DMS153 treated with DMSO at 0.1 percent for 48 hours (cell line): ENCODE measurements at regions not wholly inside any gene's neighbourhood (a gene's known extent, or its start where the extent isn't known, plus 50 kb on each side); places are given as distances from the start of the nearest gene placed in this dataset.
"Not testable (repeated sequence)": the region's sequence is repeated elsewhere in the genome, so short reads cannot be mapped to it uniquely, and the experiment has no call there.

Experiments
- DNase-seq: peaks from one replicate; lab custom pipeline; 2025; ENCODE audit not compliant: unreplicated experiment; lab: John Stamatoyannopoulos, UW

DNA sequence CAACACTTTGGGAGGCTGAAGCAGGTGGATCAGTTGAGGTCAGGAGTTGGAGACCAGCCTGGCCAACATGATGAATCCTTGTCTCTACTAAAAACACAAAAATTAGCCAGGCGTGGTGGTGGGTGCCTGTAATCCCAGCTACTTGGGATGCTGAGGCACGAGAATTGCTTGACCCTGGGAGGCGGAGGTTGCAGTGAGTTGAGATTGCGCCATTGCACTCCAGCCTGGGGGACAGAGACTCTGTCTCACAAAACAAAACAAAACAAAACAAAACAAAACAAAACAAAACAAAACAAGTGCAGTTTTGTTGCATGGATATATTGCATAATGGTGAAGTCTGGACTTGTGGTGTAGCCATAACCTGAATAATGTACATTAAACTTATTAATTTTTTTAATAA lies 133.6 kb upstream of the ZNF217 start:
- DNase-seq: not testable (repeated sequence)

DNA sequence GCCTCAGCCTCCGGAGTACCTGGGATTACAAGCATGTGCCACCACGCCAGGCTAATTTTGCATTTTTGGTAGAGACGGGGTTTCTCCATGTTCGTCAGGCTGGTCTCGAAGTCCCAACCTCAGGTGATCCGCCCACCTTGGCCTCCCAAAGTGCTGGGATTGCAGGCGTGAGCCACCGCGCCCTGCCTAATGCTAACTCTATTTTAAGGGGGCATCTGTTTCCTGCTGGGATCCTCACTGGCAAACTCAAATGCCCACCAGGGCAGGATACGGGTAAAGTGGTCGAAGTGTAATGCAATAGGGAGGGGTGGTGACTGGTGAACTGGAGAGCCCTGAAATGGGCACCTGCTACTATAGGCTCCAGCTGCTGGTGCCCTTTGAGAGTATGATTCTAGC lies 131.9 kb upstream of the ZNF217 start:
- no peak for DNase-seq

DNA sequence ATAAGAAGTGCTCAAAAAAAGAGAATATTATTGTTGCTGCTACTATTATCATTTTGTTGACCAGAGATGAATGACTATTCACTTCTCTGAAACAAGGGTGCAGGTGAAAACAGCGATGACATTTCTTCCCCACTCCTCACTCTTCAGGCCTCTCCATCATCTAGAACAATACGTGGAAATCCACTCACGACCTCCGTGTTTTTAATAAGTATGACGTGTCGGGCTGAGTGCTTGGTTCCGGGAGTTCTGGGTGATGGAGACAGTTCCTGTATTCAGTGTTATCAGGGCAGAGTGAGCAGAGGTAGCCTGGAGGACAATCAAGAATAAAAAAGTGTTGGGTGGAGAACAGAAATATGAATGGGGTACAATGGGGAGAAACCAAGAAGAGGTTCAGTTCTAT lies 130.0 kb upstream of the ZNF217 start:
- DNase-seq: no peak

DNA sequence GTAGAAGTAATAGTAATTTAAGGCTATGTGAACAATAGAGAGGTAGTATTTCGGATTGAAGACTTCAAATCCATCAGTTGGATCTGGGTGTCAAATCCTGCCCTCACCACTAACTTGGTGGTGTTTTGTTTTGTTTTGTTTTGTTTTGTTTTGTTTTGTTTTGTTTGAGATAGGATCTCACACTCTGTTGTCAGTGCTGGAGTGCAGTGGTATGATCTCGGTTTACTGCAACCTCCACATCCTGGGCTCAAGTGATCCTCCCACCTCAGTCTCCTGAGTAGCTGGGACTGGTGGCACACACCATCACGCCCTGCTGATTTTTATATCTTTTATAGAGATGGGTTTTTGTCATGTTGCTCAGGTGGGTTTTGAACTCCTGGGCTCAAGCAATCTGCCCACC lies 129.4 kb upstream of the ZNF217 start:
- DNase-seq: no peak

DNA sequence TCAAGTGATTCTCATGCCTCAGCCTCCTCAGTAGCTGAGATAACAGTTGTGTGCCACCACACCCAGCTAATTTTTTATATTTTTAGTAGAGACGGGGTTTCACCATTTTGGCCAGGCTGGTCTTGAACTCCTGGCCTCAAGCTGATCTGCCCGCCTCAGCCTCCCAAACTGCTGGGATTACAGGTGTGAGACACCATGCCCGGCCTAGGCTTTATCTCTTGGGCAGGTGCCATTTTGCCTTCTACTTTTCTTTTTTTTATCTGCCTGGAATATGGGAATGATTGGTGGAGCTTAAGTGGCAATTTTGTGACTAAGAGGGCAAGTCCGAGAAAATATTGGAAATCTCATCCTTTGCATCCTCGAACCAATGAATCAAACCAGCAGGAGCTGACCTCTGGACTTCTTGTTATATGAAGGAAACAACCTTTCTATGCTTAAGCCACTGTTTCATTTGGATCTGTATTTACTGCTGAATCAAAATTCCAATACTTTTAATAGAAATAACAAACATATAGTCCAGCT lies 128.9 kb upstream of the ZNF217 start:
- no peak for DNase-seq

DNA sequence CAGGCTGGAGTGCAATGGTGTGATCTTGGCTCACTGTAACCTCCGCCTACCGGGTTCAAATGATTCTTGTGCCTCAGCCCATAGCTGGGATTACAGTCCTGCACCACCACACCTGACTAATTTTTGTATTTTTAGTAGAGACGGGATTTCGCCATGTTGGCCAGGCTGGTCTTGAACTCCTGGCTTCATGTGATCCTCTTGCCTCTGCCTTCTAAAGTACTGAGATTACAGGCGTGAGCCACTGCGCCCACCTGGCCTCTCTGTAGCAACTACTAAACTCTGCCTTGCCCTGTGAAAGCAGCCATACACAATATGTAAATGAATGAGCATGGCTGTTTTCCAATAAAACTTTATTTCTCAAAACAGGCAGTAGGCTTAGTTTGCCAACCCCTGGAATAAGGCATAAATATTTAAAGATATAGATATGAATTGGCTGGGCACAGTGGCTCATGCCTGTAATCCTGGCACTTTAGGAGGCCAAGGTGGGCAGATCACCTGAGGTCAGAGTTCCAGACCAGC lies 127.9 kb upstream of the ZNF217 start:
- DNase-seq: not testable (repeated sequence)

DNA sequence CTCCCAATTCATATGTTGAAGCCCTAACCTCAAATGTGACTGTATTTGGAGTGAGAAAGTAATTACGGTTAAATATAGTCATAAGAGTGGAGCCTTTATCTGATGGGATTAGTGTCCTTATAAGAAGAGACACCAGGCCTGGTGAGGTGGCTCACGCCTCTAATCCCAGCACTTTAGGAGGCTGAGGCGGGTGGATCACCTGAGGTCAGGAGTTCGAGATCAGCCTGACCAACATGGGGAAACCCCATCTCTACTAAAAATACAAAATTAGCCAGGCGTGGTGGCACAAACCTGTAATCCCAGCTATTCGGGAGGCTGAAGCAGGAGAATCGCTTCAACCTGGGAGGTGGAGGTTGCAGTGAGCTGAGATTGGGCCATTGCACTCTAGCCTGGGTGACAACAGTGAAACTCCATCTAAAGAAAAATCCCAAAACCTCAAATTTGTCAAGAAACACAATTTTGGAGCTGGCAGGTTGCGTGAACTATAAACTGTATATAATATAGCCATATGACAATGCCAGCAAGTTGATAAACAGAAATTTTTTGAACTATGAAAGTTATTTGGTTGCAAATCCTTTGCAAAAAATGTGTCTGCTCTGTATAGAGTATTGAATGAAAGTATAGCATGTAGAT lies 125.6 kb upstream of the ZNF217 start:
- not testable (repeated sequence) for DNase-seq

DNA sequence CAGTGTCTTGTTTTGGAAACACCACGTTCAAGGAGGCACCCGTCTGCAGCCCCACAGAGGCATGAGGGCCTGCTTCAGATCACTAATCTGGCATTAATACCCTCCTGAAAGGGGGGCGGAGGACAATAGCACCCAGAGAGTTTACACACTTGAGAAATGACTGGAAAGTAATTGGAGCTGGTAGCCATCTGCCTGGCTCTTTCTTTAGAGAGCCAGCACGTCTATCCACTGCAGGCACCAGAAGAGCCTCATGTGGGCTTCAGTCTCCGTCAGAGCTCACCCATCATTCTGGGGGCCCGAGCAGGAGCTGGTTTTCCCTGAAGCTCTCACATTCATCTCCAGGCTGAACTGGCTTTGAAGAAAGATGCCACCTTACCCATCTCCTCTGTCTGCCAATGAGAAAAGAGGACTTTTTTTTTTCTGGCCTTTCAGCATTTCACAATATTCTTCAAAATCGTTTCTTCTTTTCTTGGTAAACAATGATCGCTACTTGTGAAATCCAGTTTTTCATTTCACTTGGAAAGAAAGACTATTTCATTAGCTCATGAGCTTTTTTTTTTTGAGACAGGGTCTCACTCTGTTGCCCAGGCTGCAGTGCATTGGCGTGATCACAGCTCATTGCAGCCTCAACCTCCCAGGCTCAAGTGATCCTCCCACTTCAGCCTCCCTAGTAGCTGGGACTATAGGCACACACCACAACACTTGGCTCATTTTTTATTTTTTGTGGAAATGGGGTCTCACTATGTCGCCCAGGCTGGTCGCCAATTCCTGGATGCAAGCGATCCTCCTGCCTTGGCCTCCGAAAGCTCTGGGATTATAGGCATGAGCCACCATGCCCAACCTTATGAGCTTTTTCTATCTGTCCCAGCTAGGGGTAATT lies 124.7 kb upstream of the ZNF217 start:
- DNase-seq: no peak

DNA sequence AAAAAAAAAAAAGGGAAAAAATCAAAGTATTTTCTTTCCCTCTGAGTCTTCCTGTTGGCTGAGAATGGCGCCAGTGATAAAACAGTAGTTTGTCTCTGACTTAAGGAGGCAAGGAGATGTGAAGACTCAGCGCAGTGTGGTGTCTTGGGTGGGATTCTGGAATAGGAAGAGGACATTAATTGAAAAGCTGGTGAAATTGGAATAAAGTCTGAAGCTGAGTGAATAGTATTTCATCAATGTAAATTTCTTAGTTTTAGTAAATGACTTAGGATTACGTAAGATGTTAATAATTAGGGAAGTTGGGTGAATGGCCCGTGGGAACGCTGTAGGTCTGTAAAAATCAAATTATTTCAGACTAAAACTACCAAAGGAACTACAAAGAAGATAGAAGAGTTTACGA lies 122.8 kb upstream of the ZNF217 start:
- no peak for DNase-seq

DNA sequence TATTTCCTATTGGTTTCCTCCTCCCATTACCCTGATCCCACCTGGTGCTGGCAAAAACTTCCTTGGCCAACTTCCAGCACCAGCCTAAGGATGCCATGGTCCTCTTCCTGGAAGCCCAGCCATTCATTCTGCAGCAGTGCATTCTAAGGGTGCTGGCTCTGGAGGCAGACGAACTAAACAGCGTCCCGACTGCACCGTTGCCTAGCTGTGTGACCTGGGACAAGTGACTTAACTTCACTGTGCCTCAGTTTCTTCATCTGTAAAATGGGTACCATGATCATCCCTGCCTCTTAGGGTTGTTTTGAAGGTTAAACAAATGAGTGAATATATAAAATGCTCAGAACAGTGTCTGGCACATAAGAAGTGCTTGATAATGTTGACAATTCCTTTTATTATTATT lies 120.9 kb upstream of the ZNF217 start:
- DNase-seq: no peak

DNA sequence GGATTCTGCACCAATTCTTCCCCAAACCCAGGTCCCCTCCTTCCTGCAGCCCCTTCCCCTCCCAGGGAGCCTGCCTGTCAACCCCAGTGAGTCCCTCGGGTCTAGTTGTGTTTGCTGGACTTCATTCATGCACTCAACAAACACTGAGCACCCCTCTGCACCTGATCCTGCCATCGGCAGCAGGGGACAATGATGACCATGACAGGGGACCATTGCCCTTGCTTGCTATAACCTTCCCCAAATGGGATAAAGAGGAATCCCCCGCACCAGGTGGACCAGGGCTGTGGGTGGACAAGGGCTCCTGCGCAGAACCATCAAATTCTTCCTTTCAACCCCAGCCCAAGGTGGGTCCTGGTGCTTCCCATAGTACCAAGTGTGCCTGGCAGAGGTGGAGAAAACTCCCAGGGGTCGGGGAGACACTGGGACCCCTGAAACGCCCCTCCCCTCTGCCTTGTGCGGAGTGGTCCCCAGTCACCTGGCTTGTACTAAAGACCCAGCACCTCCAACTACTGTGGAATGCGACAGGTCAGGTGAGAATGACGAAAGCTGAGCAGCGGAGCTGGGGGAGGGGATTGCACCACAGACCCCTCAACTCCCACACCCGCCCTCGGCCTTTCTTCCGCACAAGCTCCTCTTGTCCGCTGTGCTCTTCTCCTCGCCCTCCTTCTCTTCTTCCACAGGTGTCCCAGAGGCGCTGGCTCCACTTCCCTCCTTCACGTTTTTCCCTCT lies 119.9 kb upstream of the ZNF217 start:
- DNase-seq: no peak

DNA sequence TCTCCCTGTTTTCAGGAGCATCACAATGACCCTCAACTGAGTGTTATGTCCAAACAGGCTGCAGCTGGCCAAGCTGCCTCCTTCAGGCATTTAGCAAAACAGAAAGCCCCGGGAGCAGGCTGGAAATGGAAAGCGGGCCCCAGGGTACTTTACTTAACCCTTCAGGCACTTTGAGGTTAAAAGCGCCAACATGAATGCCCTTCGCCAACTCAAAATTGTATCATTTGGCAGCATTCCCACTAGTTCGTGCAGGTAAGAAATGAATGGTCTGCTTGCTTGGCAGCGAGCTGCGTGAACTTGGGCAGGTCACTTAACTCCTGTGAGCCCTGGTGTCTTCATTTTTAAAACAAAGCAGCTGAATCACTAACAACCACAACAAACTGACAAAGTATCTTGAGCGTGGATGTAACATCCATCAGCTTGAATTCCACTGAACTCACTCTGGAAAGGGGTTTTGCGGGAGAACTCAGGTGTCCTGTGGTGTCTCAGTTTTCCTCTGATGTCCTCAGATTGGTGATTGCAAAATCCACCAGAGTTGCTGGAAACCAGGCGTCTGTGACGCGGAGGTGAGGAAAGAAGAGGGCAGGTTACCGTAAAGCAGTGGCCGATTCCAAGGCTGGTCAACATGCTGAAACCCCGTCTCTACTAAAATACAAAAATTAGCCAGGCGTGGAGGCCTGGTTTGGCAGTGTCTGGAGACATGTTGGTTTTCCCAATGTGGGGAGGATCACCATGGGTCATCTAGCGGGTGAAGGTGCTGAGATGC lies 118.8 kb upstream of the ZNF217 start:
- DNase-seq: no peak

DNA sequence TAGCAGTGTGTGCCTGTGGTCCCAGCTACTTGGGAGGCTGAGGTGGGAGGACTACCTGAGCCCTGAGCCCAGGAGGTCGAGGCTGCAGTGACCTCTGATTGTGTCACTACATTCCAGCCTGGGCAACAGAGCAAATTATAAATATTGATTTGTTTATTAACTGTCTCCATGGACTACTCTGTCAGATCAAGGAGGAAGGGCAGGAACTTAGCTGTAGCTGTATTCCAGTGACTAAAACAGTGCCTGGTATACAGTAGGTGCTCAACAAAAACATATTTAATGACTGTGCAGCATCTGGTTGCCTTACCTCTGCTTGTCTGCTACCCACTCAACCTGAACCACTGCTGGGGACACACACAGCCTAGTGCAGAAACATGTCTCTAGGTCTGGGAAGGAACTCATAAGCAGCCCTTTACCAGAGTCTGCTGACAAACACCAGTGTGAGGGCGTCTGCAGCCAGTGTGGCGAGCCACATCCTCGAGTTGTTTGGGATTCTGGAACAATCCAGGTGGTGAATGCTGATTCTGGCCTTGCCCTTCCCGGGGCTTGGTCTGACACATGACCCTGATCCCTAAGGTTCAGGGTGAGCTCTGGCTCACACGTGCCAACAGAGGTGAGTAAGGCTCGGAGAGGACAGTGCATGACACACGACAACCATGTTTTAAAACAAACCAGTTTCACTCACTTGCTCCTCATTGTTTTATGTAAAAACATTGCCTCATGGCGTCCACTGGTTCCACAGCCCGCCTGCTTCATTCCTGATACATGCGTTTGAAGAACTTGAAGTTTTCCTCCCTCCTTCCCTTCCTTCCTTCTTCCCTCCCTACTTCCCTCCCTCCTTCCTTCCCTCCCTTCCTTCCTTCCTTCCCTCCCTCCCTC lies 117.9 kb upstream of the ZNF217 start:
- DNase-seq: no peak

DNA sequence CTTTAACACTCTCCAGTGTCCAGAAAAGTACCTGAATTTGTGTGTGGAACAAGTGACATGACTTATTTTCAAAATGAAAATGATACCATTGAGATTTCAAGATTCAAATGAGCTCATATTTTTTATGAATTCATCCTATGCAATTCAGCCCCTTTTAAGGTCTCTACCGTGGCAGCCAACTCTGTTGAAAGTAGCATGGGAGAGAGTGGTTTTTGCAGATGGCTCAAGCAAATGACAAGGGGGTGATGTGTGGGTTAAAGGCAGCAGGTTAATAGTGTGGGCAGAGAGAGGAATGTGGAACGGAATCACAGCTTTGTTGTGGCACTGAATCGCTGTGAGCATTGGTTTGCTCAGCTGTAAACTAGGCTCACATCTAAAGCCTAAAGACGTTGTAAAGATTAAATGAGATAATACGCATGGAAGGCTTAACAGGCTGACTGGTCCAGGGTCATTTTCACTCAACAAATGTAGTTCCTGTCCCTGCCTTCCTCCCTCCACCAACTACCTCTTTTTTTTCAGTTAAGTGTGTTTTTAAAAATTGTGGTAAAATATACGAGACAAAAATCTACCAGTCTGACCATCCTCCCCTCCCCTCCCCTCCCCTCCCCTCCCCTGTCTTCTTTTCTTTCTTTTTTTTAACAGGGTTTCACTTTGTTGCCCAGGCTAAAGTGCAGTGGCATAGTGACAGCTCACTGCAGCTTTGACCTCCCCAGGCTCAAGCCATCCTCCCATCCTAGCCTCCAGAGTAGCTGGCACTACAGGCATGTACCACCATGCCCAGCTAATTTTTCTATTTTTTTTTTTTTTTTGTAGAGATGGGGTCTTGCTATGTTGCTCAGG lies 114.7 kb upstream of the ZNF217 start:
- DNase-seq: no peak

DNA sequence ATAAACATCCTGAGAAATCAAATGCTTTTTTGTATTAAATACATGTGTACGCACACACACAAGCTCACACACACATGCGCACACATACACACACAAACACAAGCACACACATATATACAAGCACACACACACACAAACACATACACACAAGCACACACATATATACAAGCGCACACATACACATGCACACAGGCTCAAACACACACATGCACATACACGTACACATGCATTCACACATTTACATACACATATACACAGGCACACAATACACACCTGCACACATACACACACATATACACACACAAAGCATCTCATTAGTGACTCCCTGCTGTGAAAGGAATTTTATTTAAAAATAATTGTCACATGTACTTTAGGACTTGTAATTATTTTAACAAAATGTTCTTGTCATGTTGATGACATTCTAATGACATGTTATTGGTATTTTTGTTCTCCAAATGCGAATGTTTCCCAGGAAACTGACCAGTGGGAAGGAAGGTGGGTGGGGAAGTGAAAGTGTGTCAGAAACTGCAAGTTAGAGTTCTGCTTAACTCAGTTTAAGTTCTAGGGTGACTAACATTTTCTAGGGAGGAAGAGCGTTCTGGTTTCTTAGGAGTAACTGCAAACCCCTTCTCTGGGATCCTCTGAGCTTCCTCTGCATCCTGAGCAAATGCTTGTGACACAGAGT lies 113.9 kb upstream of the ZNF217 start:
- no peak for DNase-seq

DNA sequence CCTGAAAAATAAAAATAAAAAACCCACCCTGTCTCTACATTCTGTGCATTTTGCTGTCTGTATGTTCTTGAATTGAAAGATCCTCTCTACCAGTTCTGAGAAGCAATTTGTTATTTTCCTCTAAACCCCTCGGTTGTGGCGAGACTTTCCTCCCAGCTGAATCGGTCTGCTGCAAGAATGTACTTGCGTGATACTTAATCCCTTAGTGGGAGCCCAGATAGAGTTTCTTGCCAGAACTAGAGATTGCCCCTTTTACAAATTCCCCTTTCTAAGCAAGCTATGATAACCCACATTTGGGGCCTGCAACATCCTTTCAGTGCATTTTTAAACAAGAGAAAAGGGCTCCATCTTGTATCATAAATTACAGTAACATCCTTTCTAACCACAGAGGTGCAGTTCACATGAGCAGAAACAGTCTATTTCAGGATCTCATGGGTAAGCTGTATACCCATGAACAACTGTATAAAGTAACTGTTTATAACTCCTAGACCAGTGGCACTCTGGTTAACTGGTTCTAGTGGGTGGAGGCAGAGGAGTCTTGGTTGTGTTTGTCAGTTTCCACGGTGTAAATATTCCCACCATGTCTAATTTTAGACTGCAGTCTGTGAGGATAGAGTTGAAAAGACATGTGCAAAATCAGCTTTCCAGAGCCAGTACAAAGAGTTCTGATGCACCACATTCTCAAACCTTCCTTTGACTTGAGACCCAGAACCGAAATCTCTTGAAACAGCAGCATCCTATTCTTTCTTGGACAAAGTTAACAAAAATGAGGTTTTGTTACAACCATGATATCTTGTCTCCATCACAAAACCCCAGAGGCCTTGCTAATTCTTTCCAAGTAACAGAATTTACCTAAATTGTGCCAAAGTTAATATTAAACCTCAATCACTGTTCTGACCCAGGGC lies 113.1 kb upstream of the ZNF217 start:
- DNase-seq: no peak

DNA sequence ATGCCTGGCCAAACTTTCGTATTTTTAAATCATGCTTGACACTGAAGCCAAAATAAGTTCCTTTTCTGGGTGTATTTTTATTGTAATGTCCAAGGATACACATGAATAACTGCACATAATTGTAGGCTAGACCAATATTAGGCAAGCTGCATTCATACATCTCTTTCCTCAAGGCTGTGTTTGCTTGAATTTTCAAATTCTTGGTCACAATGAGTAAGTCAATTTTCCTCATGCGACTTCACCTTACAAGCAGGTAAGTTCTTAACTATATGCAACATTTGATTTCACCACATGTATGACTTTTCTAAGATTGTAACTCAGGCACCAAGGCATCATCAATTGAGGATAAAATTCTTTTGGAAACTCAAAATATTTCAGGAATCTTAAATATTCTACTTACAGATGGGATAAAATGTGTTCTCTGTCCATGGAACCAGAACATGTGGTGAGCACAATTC lies 112.4 kb upstream of the ZNF217 start:
- no peak for DNase-seq
